ENCODE measurements at regions not wholly inside any gene's neighbourhood (a gene's known extent, or its start where the extent isn't known, plus 50 kb on each side); places are given as distances from the start of the nearest gene placed in this dataset.

DNA sequence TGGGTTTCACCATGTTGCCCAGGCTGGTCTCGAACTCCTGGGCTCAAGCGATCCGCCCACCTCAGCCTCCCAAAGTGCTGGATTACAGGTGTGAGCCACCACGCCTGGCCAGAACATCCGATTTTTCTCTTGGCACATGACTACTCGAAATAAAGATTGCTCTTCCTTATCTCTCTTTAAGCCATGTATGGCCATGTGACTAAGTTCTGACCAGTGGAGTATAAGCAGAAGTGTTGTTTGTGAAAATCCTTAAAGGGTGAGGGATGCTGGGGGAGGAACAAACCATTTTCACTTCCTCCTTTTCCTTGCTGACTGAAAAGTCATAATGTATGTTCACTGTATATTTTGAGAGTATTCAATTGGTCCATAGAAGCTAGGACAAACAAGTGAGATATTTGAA is 50.7 kb upstream of the ATF7IP start:
- TF ChIP-seq, protein P1, sequence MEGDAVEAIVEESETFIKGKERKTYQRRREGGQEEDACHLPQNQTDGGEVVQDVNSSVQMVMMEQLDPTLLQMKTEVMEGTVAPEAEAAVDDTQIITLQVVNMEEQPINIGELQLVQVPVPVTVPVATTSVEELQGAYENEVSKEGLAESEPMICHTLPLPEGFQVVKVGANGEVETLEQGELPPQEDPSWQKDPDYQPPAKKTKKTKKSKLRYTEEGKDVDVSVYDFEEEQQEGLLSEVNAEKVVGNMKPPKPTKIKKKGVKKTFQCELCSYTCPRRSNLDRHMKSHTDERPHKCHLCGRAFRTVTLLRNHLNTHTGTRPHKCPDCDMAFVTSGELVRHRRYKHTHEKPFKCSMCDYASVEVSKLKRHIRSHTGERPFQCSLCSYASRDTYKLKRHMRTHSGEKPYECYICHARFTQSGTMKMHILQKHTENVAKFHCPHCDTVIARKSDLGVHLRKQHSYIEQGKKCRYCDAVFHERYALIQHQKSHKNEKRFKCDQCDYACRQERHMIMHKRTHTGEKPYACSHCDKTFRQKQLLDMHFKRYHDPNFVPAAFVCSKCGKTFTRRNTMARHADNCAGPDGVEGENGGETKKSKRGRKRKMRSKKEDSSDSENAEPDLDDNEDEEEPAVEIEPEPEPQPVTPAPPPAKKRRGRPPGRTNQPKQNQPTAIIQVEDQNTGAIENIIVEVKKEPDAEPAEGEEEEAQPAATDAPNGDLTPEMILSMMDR (IDR thresholded peaks at IDR 0.05), result no peak
- no peak for TF ChIP-seq POLR2A (IDR thresholded peaks at IDR 0.05)

Data from adrenal gland (tissue), 5 donors.